Spleen (tissue), 11 donors: ENCODE measurements at regions not wholly inside any gene's neighbourhood (a gene's known extent, or its start where the extent isn't known, plus 50 kb on each side); places are given as distances from the start of the nearest gene placed in this dataset.

Source experiments
- DNase-seq: peaks from one replicate; pipeline ENCODE4 v3.0.0-alpha.2; 2020
- H3K27ac ChIP-seq, 8 donors: fragments of 200-600 bp; sonication (generic) in 7 of 8; 1 replicate in 4 of 8; 2 replicates in 4 of 8; pipeline versions ENCODE4 v1.5.0 to v1.8.0; 2016 to 2021; ENCODE audit warnings: inconsistent platforms in 4 of 8, mild to moderate bottlenecking in 4 of 8, moderate library complexity in 1 of 8
- H3K27me3 ChIP-seq, 7 donors: fragments of 200-600 bp; sonication (generic) in 6 of 7; replicated peaks in 1 of 7; 1 replicate in 4 of 7; 2 replicates in 3 of 7; pipeline versions ENCODE4 v1.5.0 to v1.8.0; 2016 to 2021; ENCODE audit warnings: inconsistent platforms in 3 of 7, mild to moderate bottlenecking in 1 of 7
- H3K36me3 ChIP-seq, 6 donors: fragments of 200-600 bp; sonication (generic) in 5 of 6; 1 replicate in 4 of 6; 2 replicates in 2 of 6; pipeline versions ENCODE4 v1.5.0 to v1.8.0; 2016 to 2021; ENCODE audit warnings: inconsistent platforms in 2 of 6
- H3K4me1 ChIP-seq, 6 donors: fragments of 200-600 bp; sonication (generic) in 5 of 6; 1 replicate in 3 of 6; 2 replicates in 3 of 6; pipeline versions ENCODE4 v1.5.0 to v1.8.0; 2016 to 2021; ENCODE audit warnings: inconsistent platforms in 3 of 6
- H3K4me3 ChIP-seq, 8 donors: fragments of 200-600 bp; sonication (generic) in 7 of 8; 1 replicate in 4 of 8; 2 replicates in 4 of 8; pipeline versions ENCODE4 v1.5.0 to v1.8.0; 2016 to 2021; ENCODE audit warnings: inconsistent platforms in 4 of 8, mild to moderate bottlenecking in 4 of 8, moderate library complexity in 2 of 8
- H3K9me3 ChIP-seq, 8 donors: fragments of 200-600 bp; sonication (generic) in 7 of 8; 1 replicate in 4 of 8; 2 replicates in 4 of 8; pipeline versions ENCODE4 v1.5.0 to v1.8.0; 2016 to 2021; ENCODE audit warnings: inconsistent platforms in 4 of 8
- POLR2A ChIP-seq, 3 donors: fragments of 450-650 bp; IDR thresholded peaks; one replicate each; pipeline ENCODE4 v1.5.1; 2017; ENCODE audit warnings: antibody characterized with exemption in 3 of 3, mild to moderate bottlenecking in 1 of 3
- POLR2AphosphoS5 ChIP-seq, 3 donors: sonication (generic); formaldehyde crosslinking; IDR thresholded peaks; one replicate each; pipeline ENCODE4 v1.5.1; 2017; ENCODE audit warnings: antibody characterized with exemption in 3 of 3
- WGBS, 5 donors: extraction: QIAGEN DNeasy Blood & Tissue Kit in 3 of 5; methylation state at CpG; one replicate each; pipeline versions ENCODE4 v1.1.5 to v1.1.7; 2013 to 2018; 5-methylcytosine and 5-hydroxymethylcytosine counted together
- intact Hi-C: fragments of 100-400 bp; cut with DNase I; formaldehyde crosslinking; loops from one replicate; pipeline ENCODE4 v1.15.0; 2023; ENCODE audit warnings: low total_unique reads
- TF ChIP-seq, protein P1 (sequence below), 11 experiments: fragments of 200-600 bp in 7 of 11; fragments of 450-650 bp in 4 of 11; sonication (generic) in 4 of 11; IDR thresholded peaks in 8 of 11; conservative IDR thresholded peaks in 3 of 11; 1 replicate in 7 of 11; 2 replicates in 4 of 11; pipeline versions ENCODE4 v1.4.0 to v1.8.0; 2016 to 2021; ENCODE audit warnings: antibody characterized with exemption in 11 of 11, inconsistent platforms in 4 of 11, mild to moderate bottlenecking in 1 of 11
- donor health status: healthy with polysubstance abuse.
- donor health status: DM: no; HTN: no; CAD: no; lungs with moderate emphysema.
- donor health status: DM: no; HTN: no; CAD: no.
- donor health status: Bipolar disorder and iron deficiency.
- donor health status: healthy.
- donor health status: DM: no; HTN: no; CAD: no.
- donor health status: DM: yes; HTN: yes; CAD: no.

- 87 to 97% (median 95%) methylated on average over 3 of the region's 3 CpGs for WGBS, 5 donors
Measured at GRCh38 chr10:6336016-6336415, 133.3 kb downstream of the PFKFB3 start.

GRCh38 chr10:6337382-6337781 is 134.7 kb downstream of the PFKFB3 start:
- TF ChIP-seq POLR2A (IDR thresholded peaks at IDR 0.05), result no peak
- no peak for TF ChIP-seq POLR2AphosphoS5 (IDR thresholded peaks at IDR 0.05)
- TF ChIP-seq, protein P1, sequence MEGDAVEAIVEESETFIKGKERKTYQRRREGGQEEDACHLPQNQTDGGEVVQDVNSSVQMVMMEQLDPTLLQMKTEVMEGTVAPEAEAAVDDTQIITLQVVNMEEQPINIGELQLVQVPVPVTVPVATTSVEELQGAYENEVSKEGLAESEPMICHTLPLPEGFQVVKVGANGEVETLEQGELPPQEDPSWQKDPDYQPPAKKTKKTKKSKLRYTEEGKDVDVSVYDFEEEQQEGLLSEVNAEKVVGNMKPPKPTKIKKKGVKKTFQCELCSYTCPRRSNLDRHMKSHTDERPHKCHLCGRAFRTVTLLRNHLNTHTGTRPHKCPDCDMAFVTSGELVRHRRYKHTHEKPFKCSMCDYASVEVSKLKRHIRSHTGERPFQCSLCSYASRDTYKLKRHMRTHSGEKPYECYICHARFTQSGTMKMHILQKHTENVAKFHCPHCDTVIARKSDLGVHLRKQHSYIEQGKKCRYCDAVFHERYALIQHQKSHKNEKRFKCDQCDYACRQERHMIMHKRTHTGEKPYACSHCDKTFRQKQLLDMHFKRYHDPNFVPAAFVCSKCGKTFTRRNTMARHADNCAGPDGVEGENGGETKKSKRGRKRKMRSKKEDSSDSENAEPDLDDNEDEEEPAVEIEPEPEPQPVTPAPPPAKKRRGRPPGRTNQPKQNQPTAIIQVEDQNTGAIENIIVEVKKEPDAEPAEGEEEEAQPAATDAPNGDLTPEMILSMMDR (IDR thresholded peaks at IDR 0.05 in 8 of 11, conservative IDR thresholded peaks at IDR 0.05 in 3 of 11), result no peak
- Histone ChIP-seq H3K27me3 (no peaks in the 10 kb centered on the region), H3K9me3 (peaks cover 0 to 15% (median 0%) of the 10 kb centered on the region in 8 donors), H3K36me3 (peaks cover 0 to 13% (median 0%) of the 10 kb centered on the region in 6 donors), H3K4me1 (peaks cover 0 to under 1% (median 0%) of the 10 kb centered on the region in 6 donors), H3K4me3 (no peak overlapping the region), H3K27ac (peak overlapping the region in 3 of 8 donors; percentile 32 to 47 (median 32))
- no peak for DNase-seq
- intact Hi-C loops, result no loop called here
- 53 to 86% (median 69%) methylated on average over 6 of the region's 6 CpGs for WGBS, 5 donors

More at GRCh38 chr10:6336016-6336415, 133.3 kb downstream of the PFKFB3 start:
- no peak overlapping the region for H3K27ac ChIP-seq
- TF ChIP-seq POLR2AphosphoS5 (IDR thresholded peaks at IDR 0.05) (no peak), POLR2A (IDR thresholded peaks at IDR 0.05) (no peak)
- TF ChIP-seq, protein P1 (IDR thresholded peaks at IDR 0.05 in 8 of 11, conservative IDR thresholded peaks at IDR 0.05 in 3 of 11), result no peak
- no peak overlapping the region for H3K4me3 ChIP-seq
- H3K4me1 ChIP-seq, result peaks cover 0 to 4% (median 0%) of the 10 kb centered on the region in 6 donors
- H3K36me3 ChIP-seq, result peaks cover 0 to 23% (median 0%) of the 10 kb centered on the region in 6 donors
- no peaks in the 10 kb centered on the region for H3K27me3 ChIP-seq
- peaks cover 0 to 15% (median 0%) of the 10 kb centered on the region in 8 donors for H3K9me3 ChIP-seq
- intact Hi-C loops, result no loop called here
- DNase-seq, result no peak

DNA sequence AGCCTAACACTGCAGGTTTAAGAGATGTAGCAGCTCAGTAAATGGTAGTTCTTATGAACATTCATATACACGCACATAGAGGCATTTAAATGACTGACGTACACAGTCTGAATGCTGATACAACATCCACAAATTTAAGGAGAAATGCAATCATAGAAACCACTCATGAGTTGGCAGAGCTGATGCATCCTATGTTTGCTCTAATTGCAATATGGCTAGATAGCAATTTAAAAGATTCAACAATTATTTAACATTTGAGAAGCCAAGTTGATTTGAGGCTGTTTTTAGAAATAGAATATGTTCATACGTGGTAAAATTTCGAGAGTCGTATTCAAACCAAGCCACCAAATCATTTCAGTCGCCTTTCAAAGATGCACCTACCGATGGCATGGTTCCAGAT is 135.6 kb downstream of the PFKFB3 start:
- H3K27ac ChIP-seq, result no peak overlapping the region
- H3K9me3 ChIP-seq, result peaks cover 0 to 9% (median 0%) of the 10 kb centered on the region in 8 donors
- no peaks in the 10 kb centered on the region for H3K27me3 ChIP-seq
- 80 to 90% (median 82%) methylated on average over 7 of the region's 7 CpGs for whole genome bisulfite sequencing, 5 donors
- H3K4me1 ChIP-seq, result peaks cover 0 to 2% (median 0%) of the 10 kb centered on the region in 6 donors
- DNase-seq, result no peak
- intact Hi-C loops, result no loop called here
- H3K36me3 ChIP-seq, result peaks cover 0 to 8% (median 0%) of the 10 kb centered on the region in 6 donors
- TF ChIP-seq POLR2A (IDR thresholded peaks at IDR 0.05) (no peak), POLR2AphosphoS5 (IDR thresholded peaks at IDR 0.05) (no peak)
- TF ChIP-seq, protein P1 (IDR thresholded peaks at IDR 0.05 in 8 of 11, conservative IDR thresholded peaks at IDR 0.05 in 3 of 11), result no peak
- no peak overlapping the region for H3K4me3 ChIP-seq

- intact Hi-C loops, result no loop called here
- Histone ChIP-seq H3K27me3 (no peaks in the 10 kb centered on the region), H3K9me3 (peaks cover 0 to 6% (median 0%) of the 10 kb centered on the region in 8 donors), H3K27ac (no peak overlapping the region), H3K4me3 (no peak overlapping the region), H3K36me3 (no peaks in the 10 kb centered on the region), H3K4me1 (peaks cover 0 to 5% (median 0%) of the 10 kb centered on the region in 6 donors)
- 91 to 97% (median 93%) methylated on average over 5 of the region's 5 CpGs for WGBS, 5 donors
- DNase-seq, result no peak
- TF ChIP-seq POLR2A (IDR thresholded peaks at IDR 0.05) (no peak), POLR2AphosphoS5 (IDR thresholded peaks at IDR 0.05) (no peak)
- TF ChIP-seq, protein P1 (IDR thresholded peaks at IDR 0.05 in 8 of 11, conservative IDR thresholded peaks at IDR 0.05 in 3 of 11), result no peak
Measured at GRCh38 chr10:6339891-6340290, 137.2 kb downstream of the PFKFB3 start.
